Kidney glomerular epithelial cell (primary cell): ENCODE measurements at regions not wholly inside any gene's neighbourhood (a gene's known extent, or its start where the extent isn't known, plus 50 kb on each side); places are given as distances from the start of the nearest gene placed in this dataset.
"Not testable (repeated sequence)": the region's sequence is repeated elsewhere in the genome, so short reads cannot be mapped to it uniquely, and the experiment has no call there.

Source experiments
- DNase-seq: peaks from one replicate; lab custom pipeline; 2025; lab: John Stamatoyannopoulos, UW

DNA sequence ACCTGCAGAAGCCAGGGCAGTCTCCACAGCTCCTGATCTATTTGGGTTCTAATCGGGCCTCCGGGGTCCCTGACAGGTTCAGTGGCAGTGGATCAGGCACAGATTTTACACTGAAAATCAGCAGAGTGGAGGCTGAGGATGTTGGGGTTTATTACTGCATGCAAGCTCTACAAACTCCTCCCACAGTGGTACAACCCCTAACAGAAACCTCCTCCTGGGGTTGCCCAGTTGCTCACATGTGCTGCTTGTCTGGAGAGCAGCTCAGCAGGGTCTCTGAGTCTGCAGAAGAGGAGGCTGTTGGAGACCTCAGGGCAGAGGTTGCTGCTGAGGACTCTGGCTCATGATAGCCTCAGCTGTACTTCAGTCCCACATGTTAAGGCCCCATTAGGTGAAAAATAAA, 1269.1 kb downstream of the RPIA start:
- not testable (repeated sequence) for DNase-seq

- DNase-seq: not testable (repeated sequence)
Measured at GRCh38 chr2:89968567-89968966, 1277.1 kb downstream of the RPIA start.

DNA sequence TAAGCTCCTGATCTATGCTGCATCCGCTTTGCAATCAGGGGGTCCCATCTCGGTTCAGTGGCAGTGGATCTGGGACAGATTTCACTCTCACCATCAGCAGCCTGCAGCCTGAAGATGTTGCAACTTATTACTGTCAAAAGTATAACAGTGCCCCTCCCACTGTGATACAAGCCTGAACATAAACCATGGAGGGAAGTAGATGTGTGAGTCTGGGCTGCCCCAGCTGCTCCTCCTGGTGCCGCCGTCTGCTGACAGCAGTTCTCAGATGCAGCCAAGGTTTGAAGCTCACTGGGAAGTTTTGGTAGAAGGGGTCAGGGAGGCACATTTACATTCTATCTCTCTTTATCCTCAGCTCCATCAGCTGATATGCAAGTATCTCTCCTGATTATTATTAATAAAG, 1277.7 kb downstream of the RPIA start:
- DNase-seq: not testable (repeated sequence)

- not testable (repeated sequence) for DNase-seq
Measured at GRCh38 chr2:89973849-89974248, 1282.4 kb downstream of the RPIA start.

GRCh38 chr2:89979826-89980537, 1288.5 kb downstream of the RPIA start:
- DNase-seq: not testable (repeated sequence)

- not testable (repeated sequence) for DNase-seq
Measured at GRCh38 chr2:89982246-89982645, 1290.8 kb downstream of the RPIA start.

GRCh38 chr2:89985650-89986049, 1294.2 kb downstream of the RPIA start:
- not testable (repeated sequence) for DNase-seq

DNA sequence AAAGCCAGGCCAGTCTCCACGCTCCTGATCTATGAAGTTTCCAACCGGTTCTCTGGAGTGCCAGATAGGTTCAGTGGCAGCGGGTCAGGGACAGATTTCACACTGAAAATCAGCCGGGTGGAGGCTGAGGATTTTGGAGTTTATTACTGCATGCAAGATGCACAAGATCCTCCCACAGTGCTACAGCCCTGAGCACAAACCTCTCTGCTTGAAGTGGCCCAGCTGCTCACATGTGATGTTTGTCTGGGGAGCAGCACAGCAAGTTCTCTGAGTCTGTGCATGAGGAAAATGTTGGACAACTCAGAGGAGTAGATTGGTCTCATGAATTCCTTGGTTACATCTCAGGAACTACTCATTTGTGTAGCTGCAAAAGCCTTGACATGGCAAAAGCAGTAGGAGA, 1295.1 kb downstream of the RPIA start:
- not testable (repeated sequence) for DNase-seq

- DNase-seq: not testable (repeated sequence)
Measured at GRCh38 chr2:89996779-89997178, 1305.3 kb downstream of the RPIA start.

GRCh38 chr2:90004553-90004952, 1313.1 kb downstream of the RPIA start:
- not testable (repeated sequence) for DNase-seq

GRCh38 chr2:90010442-90011100, 1319.1 kb downstream of the RPIA start:
- DNase-seq: not testable (repeated sequence)

GRCh38 chr2:90011101-90011443, 1319.6 kb downstream of the RPIA start:
- DNase-seq: not testable (repeated sequence)

DNA sequence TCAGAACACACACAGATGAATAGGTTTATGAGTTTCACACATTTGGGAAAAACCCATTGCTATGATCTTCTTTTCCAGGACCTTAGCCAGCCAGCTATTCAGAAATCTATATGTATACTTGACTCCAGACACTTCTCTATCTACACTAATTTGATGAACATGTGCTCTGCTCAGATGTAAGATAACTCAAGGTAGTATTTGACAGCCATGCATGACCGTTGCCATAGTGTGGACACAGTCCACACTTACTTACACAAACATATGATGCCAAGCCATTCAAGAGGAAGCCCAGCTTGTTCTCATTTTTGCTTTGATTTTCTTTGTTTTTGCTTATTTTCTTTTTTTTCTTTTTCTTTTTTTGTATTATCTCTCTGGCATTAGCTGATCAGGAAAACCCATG, 1328.4 kb downstream of the RPIA start:
- DNase-seq: not testable (repeated sequence)

- not testable (repeated sequence) for DNase-seq
Measured at GRCh38 chr2:90021234-90021633, 1329.8 kb downstream of the RPIA start.

DNA sequence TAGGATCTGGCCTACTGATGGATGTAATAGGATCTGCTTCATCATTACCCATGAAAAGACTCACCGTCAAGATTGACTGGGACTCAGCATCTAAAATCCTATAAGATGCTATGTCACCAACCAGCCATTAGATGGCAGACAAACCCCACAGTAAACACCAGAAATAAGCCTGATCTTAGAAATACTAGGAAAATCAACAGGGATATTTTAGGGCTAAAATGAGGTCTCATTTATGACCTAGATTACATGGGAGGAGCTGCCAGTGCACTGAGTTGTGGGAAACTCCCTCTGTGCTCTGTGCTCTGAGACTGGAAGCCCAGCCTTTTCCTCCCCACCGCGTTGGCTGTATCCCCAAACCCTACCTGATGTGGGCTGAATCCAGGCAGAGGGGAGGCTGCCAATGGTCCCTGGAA, 1335.8 kb downstream of the RPIA start:
- DNase-seq: not testable (repeated sequence)

DNA sequence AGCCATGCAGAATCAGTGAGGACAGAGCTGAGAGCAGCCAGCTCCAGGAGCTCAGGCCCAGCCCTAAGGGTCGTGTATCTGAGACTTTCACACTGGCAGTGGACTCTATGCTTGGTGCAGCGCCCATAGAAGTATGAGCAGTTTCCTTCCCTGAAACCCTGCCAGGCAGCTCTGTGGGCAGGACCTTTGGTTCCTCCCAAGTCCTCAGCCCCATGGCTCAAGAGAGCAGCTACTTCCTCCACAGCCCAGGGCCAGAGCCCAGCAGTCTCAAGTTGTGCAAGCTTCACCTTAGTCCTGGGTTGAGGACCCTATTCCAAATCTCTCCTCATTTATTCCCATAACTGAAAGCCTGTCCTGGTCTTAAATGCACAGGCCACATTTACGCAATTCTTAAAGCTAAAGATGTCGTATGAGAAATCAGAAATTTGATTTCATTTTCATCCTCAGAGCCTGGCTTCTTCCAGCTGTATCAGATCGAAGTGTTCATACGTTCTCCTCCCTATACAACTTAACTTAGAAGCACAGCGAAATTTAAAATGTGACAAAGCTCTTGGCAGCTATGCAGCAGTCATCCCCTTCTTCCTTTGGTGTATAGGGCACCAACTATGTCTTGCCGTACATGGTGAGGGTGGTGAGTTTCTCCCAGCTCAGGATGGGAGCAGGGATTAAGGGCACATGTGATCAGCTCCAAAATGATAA, 1337.1 kb downstream of the RPIA start:
- not testable (repeated sequence) for DNase-seq

GRCh38 chr2:90029080-90029428, 1337.6 kb downstream of the RPIA start:
- not testable (repeated sequence) for DNase-seq

DNA sequence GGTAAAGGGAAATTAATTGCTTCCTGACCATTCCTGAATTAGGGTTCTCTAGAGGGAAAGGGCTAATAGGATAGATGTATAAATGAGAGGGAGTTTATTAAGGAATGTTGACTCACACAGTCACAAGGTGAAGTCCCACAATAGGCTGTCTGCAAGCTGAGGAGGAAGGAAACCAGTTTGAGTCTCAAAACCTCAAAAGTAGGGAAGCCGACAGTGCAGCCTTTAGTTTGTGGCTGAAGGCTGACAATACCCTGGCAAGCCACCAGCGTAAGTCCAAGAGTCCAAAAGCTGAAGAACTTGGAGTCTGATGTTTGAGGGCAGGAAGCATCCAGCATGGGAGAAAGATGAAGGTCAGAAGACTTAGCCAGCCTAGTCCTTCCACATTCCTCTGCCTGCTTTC, 1340.8 kb downstream of the RPIA start:
- DNase-seq: not testable (repeated sequence)

DNA sequence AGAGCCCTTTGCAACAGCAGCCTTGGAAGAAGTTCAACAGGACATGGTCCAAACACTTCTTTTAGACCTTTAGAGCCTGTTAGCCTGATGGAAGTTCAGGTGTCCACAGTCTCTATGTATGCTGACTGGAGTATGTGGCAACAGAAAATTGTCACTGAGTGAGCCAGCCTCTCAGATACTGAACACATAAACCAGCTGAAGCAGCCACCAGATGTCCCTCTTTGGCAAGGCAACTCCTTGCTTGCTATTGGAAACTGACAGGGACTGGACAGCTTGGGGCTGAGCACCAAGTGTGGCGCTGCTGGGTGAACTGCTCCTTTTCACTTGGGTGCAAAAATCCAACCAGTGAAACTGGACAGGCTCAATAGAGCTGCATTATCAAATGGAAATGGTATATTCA, 1344.9 kb downstream of the RPIA start:
- DNase-seq: not testable (repeated sequence)

DNA sequence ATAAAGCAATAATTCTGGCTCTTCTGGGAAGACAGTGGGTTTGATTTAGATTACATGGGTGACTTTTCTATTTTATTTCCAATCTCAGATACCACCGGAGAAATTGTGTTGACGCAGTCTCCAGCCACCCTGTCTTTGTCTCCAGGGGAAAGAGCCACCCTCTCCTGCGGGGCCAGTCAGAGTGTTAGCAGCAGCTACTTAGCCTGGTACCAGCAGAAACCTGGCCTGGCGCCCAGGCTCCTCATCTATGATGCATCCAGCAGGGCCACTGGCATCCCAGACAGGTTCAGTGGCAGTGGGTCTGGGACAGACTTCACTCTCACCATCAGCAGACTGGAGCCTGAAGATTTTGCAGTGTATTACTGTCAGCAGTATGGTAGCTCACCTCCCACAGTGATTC, 1347.6 kb downstream of the RPIA start:
- DNase-seq: not testable (repeated sequence)

GRCh38 chr2:90047776-90048175, 1356.3 kb downstream of the RPIA start:
- DNase-seq: not testable (repeated sequence)

- DNase-seq: not testable (repeated sequence)
Measured at GRCh38 chr2:90052113-90052631, 1360.7 kb downstream of the RPIA start.
